ENCODE measurements at regions not wholly inside any gene's neighbourhood (a gene's known extent, or its start where the extent isn't known, plus 50 kb on each side); places are given as distances from the start of the nearest gene placed in this dataset.

DNA sequence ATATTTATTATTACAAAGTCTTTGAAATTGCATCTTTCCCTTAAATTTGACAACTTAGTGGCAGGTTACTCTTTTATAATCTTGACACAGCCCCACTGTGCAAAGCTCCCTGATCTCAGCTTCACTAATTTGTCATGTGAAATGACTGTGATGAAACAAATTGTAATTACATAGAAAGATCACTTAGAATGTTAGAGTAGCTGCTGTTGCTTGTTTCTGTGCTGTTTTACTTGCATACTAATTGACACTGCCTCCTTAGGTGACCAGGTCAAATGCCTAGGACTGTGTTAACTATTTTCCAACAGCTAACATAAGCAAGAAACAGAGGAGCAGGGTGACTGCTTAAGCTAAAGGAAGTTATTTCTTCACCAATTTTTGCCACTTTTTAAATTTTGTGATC, 211.3 kb downstream of the ZNF326 start:
- Histone ChIP-seq H3K9me3 (ENCODE audit: severe bottlenecking) (no peaks in the 10 kb centered on the region), H3K27me3 (ENCODE audit: insufficient read depth, low read depth, severe bottlenecking) (no peaks in the 10 kb centered on the region), H3K36me3 (no peaks in the 10 kb centered on the region), H3K4me3 (ENCODE audit: low read depth, low read length) (no peak overlapping the region), H3K27ac (no peak overlapping the region)
- DNase-seq: no peak
- TF ChIP-seq CTCF (IDR thresholded peaks at IDR 0.05; ENCODE audit: low read depth, low read length): no peak

DNA sequence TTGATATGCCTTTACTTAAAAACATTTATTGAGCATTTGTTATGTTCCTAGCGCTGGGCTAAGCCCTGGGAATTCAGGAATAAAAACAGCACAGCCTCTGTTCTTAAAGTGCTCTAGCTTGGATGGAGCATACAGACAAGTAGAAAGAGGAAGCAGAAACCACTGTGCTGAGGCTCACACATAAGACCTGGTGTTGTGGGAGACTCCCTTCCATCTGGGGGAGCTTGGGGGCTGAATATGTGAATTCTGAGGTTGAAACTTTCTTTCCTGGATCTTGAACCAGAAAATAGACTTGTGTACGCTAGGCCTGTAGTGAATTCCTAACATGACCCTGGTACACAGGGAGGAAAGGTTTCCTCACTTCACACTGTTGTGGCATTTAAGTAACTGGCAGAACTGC, 209.9 kb downstream of the ZNF326 start:
- Histone ChIP-seq H3K27ac (no peak overlapping the region), H3K9me3 (ENCODE audit: severe bottlenecking) (no peaks in the 10 kb centered on the region), H3K4me3 (ENCODE audit: low read depth, low read length) (no peak overlapping the region), H3K27me3 (ENCODE audit: insufficient read depth, low read depth, severe bottlenecking) (no peaks in the 10 kb centered on the region), H3K36me3 (no peaks in the 10 kb centered on the region)
- no peak for TF ChIP-seq CTCF (IDR thresholded peaks at IDR 0.05; ENCODE audit: low read depth, low read length)
- DNase-seq: no peak

DNA sequence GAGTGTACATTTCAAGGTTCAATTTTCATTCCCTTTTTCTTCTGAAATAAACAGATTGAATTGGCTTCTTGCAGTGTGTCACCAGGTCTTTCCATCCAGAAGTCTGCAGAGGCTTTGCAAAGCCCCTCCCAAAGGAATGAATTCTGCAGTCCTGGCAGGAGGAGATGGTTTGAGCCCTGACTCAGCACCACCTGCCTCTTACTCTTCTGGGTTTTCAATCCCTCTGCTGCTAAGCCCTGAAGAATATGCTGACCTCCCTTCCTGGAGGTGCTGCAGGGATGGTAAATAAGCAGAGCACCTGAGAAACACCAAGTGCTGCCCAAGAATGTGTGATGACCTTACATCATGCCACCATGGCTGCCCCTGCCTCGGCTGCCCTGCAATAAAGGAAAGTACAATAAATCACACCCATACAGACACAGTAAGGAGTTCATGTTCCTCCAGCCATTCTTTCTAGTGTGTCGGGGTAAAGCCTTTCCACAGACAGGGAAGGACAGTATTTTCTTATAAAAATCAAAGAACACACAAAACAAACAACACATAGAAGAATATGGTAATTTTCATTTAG, 209.2 kb downstream of the ZNF326 start:
- Histone ChIP-seq H3K4me3 (ENCODE audit: low read depth, low read length) (no peak overlapping the region), H3K36me3 (no peaks in the 10 kb centered on the region), H3K27ac (no peak overlapping the region), H3K9me3 (ENCODE audit: severe bottlenecking) (no peaks in the 10 kb centered on the region), H3K27me3 (ENCODE audit: insufficient read depth, low read depth, severe bottlenecking) (no peaks in the 10 kb centered on the region)
- no peak for TF ChIP-seq CTCF (IDR thresholded peaks at IDR 0.05; ENCODE audit: low read depth, low read length)
- peak; percentile 10 for DNase-seq

- no peak for TF ChIP-seq CTCF (IDR thresholded peaks at IDR 0.05; ENCODE audit: low read depth, low read length)
- no peaks in the 10 kb centered on the region for H3K27me3 ChIP-seq (ENCODE audit: insufficient read depth, low read depth, severe bottlenecking)
- H3K9me3 ChIP-seq (ENCODE audit: severe bottlenecking): no peaks in the 10 kb centered on the region
- H3K4me3 ChIP-seq (ENCODE audit: low read depth, low read length): no peak overlapping the region
- H3K36me3 ChIP-seq: no peaks in the 10 kb centered on the region
- no peak overlapping the region for H3K27ac ChIP-seq
- no peak for DNase-seq
Measured at GRCh38 chr1:90201467-90202358, 206.8 kb downstream of the ZNF326 start.

DNA sequence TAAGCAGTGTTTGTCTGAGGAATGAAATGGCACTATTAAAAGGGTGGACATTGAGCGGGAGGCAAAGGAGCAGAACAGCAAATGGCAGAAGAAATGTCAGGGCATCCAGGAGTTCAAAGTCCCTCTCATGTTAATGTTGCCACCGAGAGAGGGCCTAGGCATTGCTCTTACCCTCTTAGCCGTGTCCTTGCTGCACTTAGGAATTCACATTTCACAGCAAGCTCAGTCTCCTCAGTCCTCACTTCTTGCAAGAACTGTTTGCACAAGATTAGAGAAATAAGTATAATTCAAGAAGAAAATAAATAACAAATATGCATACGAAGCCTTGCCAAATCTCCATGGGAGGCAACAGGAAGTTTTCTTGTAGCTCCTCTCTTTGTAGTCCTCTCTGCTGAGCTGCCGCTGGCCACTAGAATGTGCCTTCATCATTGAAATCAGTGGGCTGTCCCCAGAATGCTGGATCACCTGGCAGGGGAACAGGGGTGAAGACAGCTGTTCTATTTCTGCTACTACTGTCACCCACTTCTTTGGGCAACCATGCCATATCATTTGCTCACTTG, 205.8 kb downstream of the ZNF326 start:
- H3K9me3 ChIP-seq (ENCODE audit: severe bottlenecking): no peaks in the 10 kb centered on the region
- DNase-seq: no peak
- no peak overlapping the region for H3K4me3 ChIP-seq (ENCODE audit: low read depth, low read length)
- H3K27ac ChIP-seq: no peak overlapping the region
- H3K36me3 ChIP-seq: no peaks in the 10 kb centered on the region
- no peaks in the 10 kb centered on the region for H3K27me3 ChIP-seq (ENCODE audit: insufficient read depth, low read depth, severe bottlenecking)
- no peak for TF ChIP-seq CTCF (IDR thresholded peaks at IDR 0.05; ENCODE audit: low read depth, low read length)
